Endothelial cell of umbilical vein (primary cell): ENCODE measurements at regions not wholly inside any gene's neighbourhood (a gene's known extent, or its start where the extent isn't known, plus 50 kb on each side); places are given as distances from the start of the nearest gene placed in this dataset.
A peak's percentile ranks its signal among the peaks of the same experiment; 100 is the strongest.

ENCODE experiments used
- BruUV-seq: library from RNA; stranded (reverse); fragments of 400-500 nt; replicated peaks from 2 replicates; lab custom pipeline; 2021; lab: Mats Ljungman, UMichigan
- CTCF ChIA-PET: fragments of 300-600, 350-600 bp; sonication (Branson Sonifier 250); formaldehyde crosslinking; loops from one replicate; lab custom pipeline; 2021; ENCODE audit warnings: antibody characterized with exemption, inconsistent platforms; lab: Charles Lee
- POLR2A ChIA-PET: fragments of 300-600, 350-600 bp; sonication (Branson Sonifier 250); formaldehyde crosslinking; loops from one replicate; lab custom pipeline; 2021; ENCODE audit warnings: antibody characterized with exemption, inconsistent platforms; lab: Charles Lee
- DNase-seq: peaks from one replicate; pipeline ENCODE4 v3.0.0-alpha.2; 2011; ENCODE audit warnings: low read depth, low spot score
- FAIRE-seq: peaks from 2 replicates; lab custom pipeline; 2011; peaks lifted over from hg19 to GRCh38; lab: Jason Lieb, UNC
- H2AFZ ChIP-seq: 2 replicates; pipeline ENCODE4 v1.6.0; 2012; ENCODE audit warnings: low read depth, low read length, control low read depth, inconsistent platforms
- H3K27ac ChIP-seq: 2 replicates; pipeline ENCODE4 v1.5.1; 2011; ENCODE audit warnings: low read depth, mild to moderate bottlenecking, control low read depth, low read length, moderate library complexity; ENCODE audit not compliant: insufficient read depth
- H3K27me3 ChIP-seq, 2 experiments: 2 replicates each; pipeline versions ENCODE4 v1.6.0 to v1.6.1; 2011; ENCODE audit warnings: low read length in 2 of 2, mixed read lengths in 1 of 2; ENCODE audit not compliant: control insufficient read depth in 2 of 2, insufficient read depth in 2 of 2
- H3K36me3 ChIP-seq, 2 experiments: 2 replicates in 1 of 2; 3 replicates in 1 of 2; pipeline ENCODE4 v1.5.1; 2011; ENCODE audit warnings: low read length in 2 of 2, mild to moderate bottlenecking in 1 of 2, moderate library complexity in 1 of 2; ENCODE audit not compliant: control insufficient read depth in 2 of 2, insufficient read depth in 2 of 2; ENCODE audit errors: extremely low read depth in 1 of 2
- H3K4me1 ChIP-seq: 3 replicates; pipeline ENCODE4 v1.5.1; 2011; ENCODE audit warnings: mild to moderate bottlenecking, low read length; ENCODE audit not compliant: control insufficient read depth, insufficient read depth; ENCODE audit errors: extremely low read depth
- H3K4me2 ChIP-seq: 2 replicates; pipeline ENCODE4 v1.6.1; 2011; ENCODE audit warnings: low read length, control low read depth, mixed read lengths; ENCODE audit not compliant: insufficient read depth
- H3K4me3 ChIP-seq, 3 experiments: fragments of 200-600 bp in 1 of 3; sonication (generic), shearing (Covaris generic) in 1 of 3; replicated peaks in 1 of 3; 2 replicates each; pipeline ENCODE4 v1.5.1; 2011 to 2016; ENCODE audit warnings: control low read depth in 3 of 3, low read length in 3 of 3, mild to moderate bottlenecking in 2 of 3, inconsistent platforms in 1 of 3, low read depth in 1 of 3, moderate library complexity in 1 of 3; ENCODE audit not compliant: insufficient read depth in 1 of 3
- H3K79me2 ChIP-seq: 2 replicates; pipeline ENCODE4 v1.6.0; 2012; ENCODE audit warnings: low read length, inconsistent platforms; ENCODE audit not compliant: control insufficient read depth, insufficient read depth
- H3K9ac ChIP-seq: replicated peaks from 2 replicates; pipeline ENCODE3; 2011; ENCODE audit warnings: low read length, control low read depth; ENCODE audit not compliant: insufficient read depth; ENCODE audit errors: extremely low read depth
- H3K9me1 ChIP-seq: replicated peaks from 3 replicates; pipeline ENCODE4 v1.6.0; 2011; ENCODE audit warnings: mild to moderate bottlenecking, low read length; ENCODE audit not compliant: control insufficient read depth, insufficient read depth; ENCODE audit errors: extremely low read depth
- H3K9me3 ChIP-seq: replicated peaks from 2 replicates; pipeline ENCODE4 v1.5.1; 2012; ENCODE audit warnings: low read length, inconsistent platforms; ENCODE audit not compliant: control insufficient read depth, insufficient read depth
- H4K20me1 ChIP-seq: replicated peaks from 2 replicates; pipeline ENCODE3; 2011; ENCODE audit warnings: mild to moderate bottlenecking, low read length; ENCODE audit not compliant: control insufficient read depth, insufficient read depth; ENCODE audit errors: extremely low read depth
- EZH2 ChIP-seq: IDR thresholded peaks from 2 replicates; pipeline ENCODE4 v1.6.1; 2012; ENCODE audit warnings: borderline replicate concordance, low read depth, mild to moderate bottlenecking, moderate library complexity, low read length, inconsistent platforms; ENCODE audit not compliant: severe bottlenecking
- FOS ChIP-seq: IDR thresholded peaks from 2 replicates; pipeline ENCODE4 v1.6.1; 2011; ENCODE audit warnings: mild to moderate bottlenecking, low read length, moderate library complexity, borderline replicate concordance; ENCODE audit not compliant: insufficient read depth
- GATA2 ChIP-seq: IDR thresholded peaks from 2 replicates; pipeline ENCODE4 v1.7.0; 2011; ENCODE audit warnings: low read depth, mild to moderate bottlenecking, moderate library complexity, mixed read lengths, low read length; ENCODE audit not compliant: insufficient read length, insufficient read depth
- JUN ChIP-seq: IDR thresholded peaks from 2 replicates; pipeline ENCODE4 v1.6.1; 2011; ENCODE audit warnings: borderline replicate concordance, low read depth; ENCODE audit not compliant: insufficient read length, insufficient read depth
- MYC ChIP-seq: IDR thresholded peaks from one replicate; pipeline ENCODE4 v1.6.1; 2011; ENCODE audit warnings: mild to moderate bottlenecking, low read depth, low read length
- POLR2A ChIP-seq: IDR thresholded peaks from 2 replicates; pipeline ENCODE4 v1.6.1; 2012; ENCODE audit warnings: low read depth, mild to moderate bottlenecking, control low read depth, low read length
- POLR2AphosphoS5 ChIP-seq: IDR thresholded peaks from 2 replicates; pipeline ENCODE4 v1.6.1; 2012; ENCODE audit warnings: low read depth, mild to moderate bottlenecking, control low read depth, low read length, moderate library complexity; ENCODE audit not compliant: insufficient read depth
- dilution Hi-C: fragments of 300-500 bp; cut with MboI; formaldehyde crosslinking; loops from one replicate; pipeline ENCODE4 v1.15.0; 2019; ENCODE audit warnings: low sequenced_read_pairs; ENCODE audit not compliant: extremely low pct_ligation_motif_present
- intact Hi-C: fragments of 100-400 bp; cut with micrococcal nuclease; formaldehyde crosslinking; loops from one replicate; pipeline ENCODE4 v1.10.0; 2022
- TF ChIP-seq, protein P1 (sequence below), 2 donors: IDR thresholded peaks; 1 replicate in 1 of 2; 2 replicates in 1 of 2; pipeline ENCODE4 v1.5.1; 2011; ENCODE audit warnings: low read length in 2 of 2, mild to moderate bottlenecking in 2 of 2, moderate library complexity in 2 of 2, control low read depth in 1 of 2, inconsistent platforms in 1 of 2, low read depth in 1 of 2; ENCODE audit not compliant: insufficient read depth in 1 of 2; ENCODE audit errors: extremely low read depth in 1 of 2
- TF ChIP-seq, protein P2 (sequence below): IDR thresholded peaks from 2 replicates; pipeline ENCODE4 v1.6.1; 2011; ENCODE audit not compliant: insufficient read depth, insufficient read length

DNA sequence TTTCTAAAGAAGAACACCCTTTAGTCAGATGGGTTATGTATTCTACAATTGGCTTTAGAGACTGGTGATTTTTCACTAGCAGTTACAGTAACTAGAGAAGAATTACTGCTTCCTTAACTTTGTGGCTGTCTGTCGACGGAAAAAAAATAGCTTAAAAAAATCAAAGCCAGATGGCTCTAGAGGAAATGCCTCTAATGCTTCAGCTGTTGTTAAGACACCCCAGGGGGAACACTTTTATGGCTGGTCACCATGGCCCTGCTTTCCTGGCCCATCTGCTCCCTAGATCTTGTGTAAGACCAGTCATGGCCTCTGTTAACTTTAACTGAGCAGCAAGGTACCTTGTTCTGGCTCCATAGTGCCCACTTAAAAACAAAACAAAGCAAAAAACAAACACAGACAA, 198.6 kb upstream of the PLSCR5 start:
- no peaks in the 10 kb centered on the region for H3K27me3 ChIP-seq
- POLR2A ChIA-PET = no interaction called here
- no peak overlapping the region for H3K4me3 ChIP-seq
- H3K27ac ChIP-seq = no peak overlapping the region
- H2AFZ ChIP-seq = no peak overlapping the region
- intact Hi-C loops (no loop called here), dilution Hi-C loops (no loop called here)
- no TSS peak for BruUV-seq
- H3K4me2 ChIP-seq = no peak overlapping the region
- H3K9me3 ChIP-seq = no peaks in the 10 kb centered on the region
- H3K36me3 ChIP-seq = no peaks in the 10 kb centered on the region
- no peak overlapping the region for H3K9ac ChIP-seq
- no peaks in the 10 kb centered on the region for H3K9me1 ChIP-seq
- H3K4me1 ChIP-seq = no peaks in the 10 kb centered on the region
- no peaks in the 10 kb centered on the region for H3K79me2 ChIP-seq
- CTCF ChIA-PET = interaction anchor here (1.5 kb wide), 1 partner anchor 11 kb away, joined by 4 read pairs; no protein-coding TSS in a partner anchor
- H4K20me1 ChIP-seq = no peaks in the 10 kb centered on the region
- TF ChIP-seq, protein P1, sequence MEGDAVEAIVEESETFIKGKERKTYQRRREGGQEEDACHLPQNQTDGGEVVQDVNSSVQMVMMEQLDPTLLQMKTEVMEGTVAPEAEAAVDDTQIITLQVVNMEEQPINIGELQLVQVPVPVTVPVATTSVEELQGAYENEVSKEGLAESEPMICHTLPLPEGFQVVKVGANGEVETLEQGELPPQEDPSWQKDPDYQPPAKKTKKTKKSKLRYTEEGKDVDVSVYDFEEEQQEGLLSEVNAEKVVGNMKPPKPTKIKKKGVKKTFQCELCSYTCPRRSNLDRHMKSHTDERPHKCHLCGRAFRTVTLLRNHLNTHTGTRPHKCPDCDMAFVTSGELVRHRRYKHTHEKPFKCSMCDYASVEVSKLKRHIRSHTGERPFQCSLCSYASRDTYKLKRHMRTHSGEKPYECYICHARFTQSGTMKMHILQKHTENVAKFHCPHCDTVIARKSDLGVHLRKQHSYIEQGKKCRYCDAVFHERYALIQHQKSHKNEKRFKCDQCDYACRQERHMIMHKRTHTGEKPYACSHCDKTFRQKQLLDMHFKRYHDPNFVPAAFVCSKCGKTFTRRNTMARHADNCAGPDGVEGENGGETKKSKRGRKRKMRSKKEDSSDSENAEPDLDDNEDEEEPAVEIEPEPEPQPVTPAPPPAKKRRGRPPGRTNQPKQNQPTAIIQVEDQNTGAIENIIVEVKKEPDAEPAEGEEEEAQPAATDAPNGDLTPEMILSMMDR (IDR thresholded peaks at IDR 0.05; ENCODE audit: extremely low read depth in 1 of 2, insufficient read depth in 1 of 2, low read depth in 1 of 2, low read length in 2 of 2) = no peak
- no peak for TF ChIP-seq JUN
- no peak for TF ChIP-seq POLR2AphosphoS5
- no peak for TF ChIP-seq EZH2
- no peak for TF ChIP-seq GATA2
- TF ChIP-seq, protein P2, sequence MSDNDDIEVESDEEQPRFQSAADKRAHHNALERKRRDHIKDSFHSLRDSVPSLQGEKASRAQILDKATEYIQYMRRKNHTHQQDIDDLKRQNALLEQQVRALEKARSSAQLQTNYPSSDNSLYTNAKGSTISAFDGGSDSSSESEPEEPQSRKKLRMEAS = no peak
- TF ChIP-seq FOS = no peak
- no peak for TF ChIP-seq MYC
- no peak for TF ChIP-seq POLR2A
- FAIRE-seq (no peak), DNase-seq (peak; percentile 75)
